ENCODE measurements at regions not wholly inside any gene's neighbourhood (a gene's known extent, or its start where the extent isn't known, plus 50 kb on each side); places are given as distances from the start of the nearest gene placed in this dataset.
"Not testable (repeated sequence)": the region's sequence is repeated elsewhere in the genome, so short reads cannot be mapped to it uniquely, and the experiment has no call there.

- not testable (repeated sequence) for DNase-seq
These were observed 66.7 kb upstream of the CCT8L2 start for GRCh38 chr22:16659273-16659834.

GRCh38 chr22:16658068-16658467 is 65.5 kb upstream of the CCT8L2 start:
- no peak for DNase-seq

- no peak for DNase-seq
These were observed 62.3 kb upstream of the CCT8L2 start for GRCh38 chr22:16654882-16655281.

DNA sequence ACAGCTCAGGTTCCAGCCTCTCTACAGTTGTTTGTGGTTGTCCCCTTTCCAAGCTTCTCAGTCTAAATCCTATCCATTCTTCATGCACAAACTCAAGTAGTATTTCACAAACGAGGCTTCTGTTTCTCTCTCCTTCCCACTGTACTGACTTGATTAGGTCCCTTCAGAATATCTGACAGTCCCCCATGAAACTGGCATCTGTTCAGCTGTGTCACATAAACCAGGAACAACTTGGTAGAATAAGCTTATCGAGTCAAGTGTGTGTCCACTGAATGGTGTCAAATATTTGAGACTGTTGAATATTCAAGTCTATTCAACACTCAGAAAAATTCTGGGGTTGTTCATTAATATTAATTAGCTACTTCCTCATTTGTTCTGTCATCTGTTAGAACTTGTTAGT is 61.7 kb upstream of the CCT8L2 start:
- not testable (repeated sequence) for DNase-seq

DNA sequence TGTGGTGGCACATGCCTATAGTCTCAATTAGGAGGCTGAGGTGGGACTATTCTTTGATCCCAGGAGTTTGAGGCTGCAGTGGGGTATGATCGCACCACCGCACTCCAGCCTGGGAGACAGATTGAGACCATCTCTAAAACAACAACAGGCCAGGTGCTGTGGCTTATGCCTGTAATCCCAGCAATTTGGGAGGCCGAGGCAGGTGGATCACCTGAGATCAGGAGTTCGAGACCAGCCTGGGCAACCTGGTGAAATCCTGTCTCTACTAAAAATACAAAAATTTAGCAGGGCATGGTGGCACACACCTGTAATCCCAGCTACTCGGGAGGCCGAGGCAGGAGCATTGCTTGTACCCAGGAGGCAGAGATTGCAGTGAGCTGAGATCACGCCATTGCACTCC is 60.6 kb upstream of the CCT8L2 start:
- not testable (repeated sequence) for DNase-seq

- DNase-seq, result no peak
These were observed 58.6 kb upstream of the CCT8L2 start for GRCh38 chr22:16651217-16651616.

All from retina (tissue), 1 donor.